ENCODE measurements at regions not wholly inside any gene's neighbourhood (a gene's known extent, or its start where the extent isn't known, plus 50 kb on each side); places are given as distances from the start of the nearest gene placed in this dataset.

GRCh38 chr13:79678100-79678499 is 197.1 kb downstream of the NDFIP2 start:
- no peak for TF ChIP-seq CTCF (IDR thresholded peaks at IDR 0.05; ENCODE audit: low read depth, low read length)
- peaks cover 63% of the 10 kb centered on the region for H3K4me1 ChIP-seq
- DNase-seq: no peak

GRCh38 chr13:79675931-79676660 is 195.1 kb downstream of the NDFIP2 start:
- Histone ChIP-seq H3K27me3 (no peaks in the 10 kb centered on the region), H3K4me3 (ENCODE audit: low read depth, low read length) (no peak overlapping the region), H3K4me1 (peaks cover 64% of the 10 kb centered on the region), H3K36me3 (no peaks in the 10 kb centered on the region), H3K9me3 (no peaks in the 10 kb centered on the region; the same call in 1 of the 2 replicates)
- DNase-seq: no peak
- no peak; the same call in 1 of the 2 replicates for TF ChIP-seq CTCF (IDR thresholded peaks at IDR 0.05; ENCODE audit: low read depth, low read length)

More at GRCh38 chr13:79678100-79678499, 197.1 kb downstream of the NDFIP2 start:
- Histone ChIP-seq H3K9me3 (no peaks in the 10 kb centered on the region), H3K27me3 (no peaks in the 10 kb centered on the region), H3K36me3 (no peaks in the 10 kb centered on the region), H3K4me3 (ENCODE audit: low read depth, low read length) (no peak overlapping the region)

- H3K4me1 ChIP-seq: peaks cover 56% of the 10 kb centered on the region
- H3K9me3 ChIP-seq: no peaks in the 10 kb centered on the region; the same call in 1 of the 2 replicates
- peak; percentile 74 for DNase-seq
- no peaks in the 10 kb centered on the region for H3K36me3 ChIP-seq
- no peak for TF ChIP-seq CTCF (IDR thresholded peaks at IDR 0.05; ENCODE audit: low read depth, low read length)
- H3K4me3 ChIP-seq (ENCODE audit: low read depth, low read length): no peak overlapping the region
- no peaks in the 10 kb centered on the region for H3K27me3 ChIP-seq
These were observed 194.0 kb downstream of the NDFIP2 start for GRCh38 chr13:79674765-79675515.

GRCh38 chr13:79673993-79674377 is 193.0 kb downstream of the NDFIP2 start:
- TF ChIP-seq CTCF (IDR thresholded peaks at IDR 0.05; ENCODE audit: low read depth, low read length): no peak
- Histone ChIP-seq H3K9me3 (no peaks in the 10 kb centered on the region; the same call in 1 of the 2 replicates), H3K27me3 (no peaks in the 10 kb centered on the region), H3K4me3 (ENCODE audit: low read depth, low read length) (no peak overlapping the region), H3K36me3 (no peaks in the 10 kb centered on the region), H3K4me1 (peaks cover 52% of the 10 kb centered on the region)
- no peak for DNase-seq

- H3K36me3 ChIP-seq: no peaks in the 10 kb centered on the region
- DNase-seq: no peak
- TF ChIP-seq CTCF (IDR thresholded peaks at IDR 0.05; ENCODE audit: low read depth, low read length): no peak
- no peaks in the 10 kb centered on the region for H3K27me3 ChIP-seq
- peaks cover 50% of the 10 kb centered on the region for H3K4me1 ChIP-seq
- H3K4me3 ChIP-seq (ENCODE audit: low read depth, low read length): no peak overlapping the region
- H3K9me3 ChIP-seq: no peaks in the 10 kb centered on the region; the same call in 1 of the 2 replicates
These were observed 192.5 kb downstream of the NDFIP2 start for GRCh38 chr13:79673310-79673992.

Measured in BE2C (cell line).